ENCODE measurements at regions not wholly inside any gene's neighbourhood (a gene's known extent, or its start where the extent isn't known, plus 50 kb on each side); places are given as distances from the start of the nearest gene placed in this dataset.

DNA sequence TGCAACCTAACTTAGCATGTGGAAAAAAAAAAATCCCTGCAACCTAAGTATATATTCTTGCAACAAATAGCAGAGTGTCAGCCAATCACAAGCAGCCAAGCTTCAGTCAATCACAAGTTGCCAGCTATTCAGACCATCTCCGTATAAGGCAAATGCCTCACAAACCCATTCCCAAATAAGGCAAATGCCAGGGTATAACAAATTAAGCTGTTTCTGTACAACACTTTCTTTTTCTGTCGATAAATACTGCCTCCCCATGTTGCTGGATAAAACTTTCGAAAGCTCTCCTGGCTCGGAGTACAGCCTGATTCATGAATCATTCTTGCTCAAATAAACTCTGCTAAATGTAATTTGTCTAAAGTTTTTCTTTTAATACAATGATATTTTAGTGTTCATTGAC, 460.7 kb upstream of the SMIM31 start:
- TF ChIP-seq, protein P1, sequence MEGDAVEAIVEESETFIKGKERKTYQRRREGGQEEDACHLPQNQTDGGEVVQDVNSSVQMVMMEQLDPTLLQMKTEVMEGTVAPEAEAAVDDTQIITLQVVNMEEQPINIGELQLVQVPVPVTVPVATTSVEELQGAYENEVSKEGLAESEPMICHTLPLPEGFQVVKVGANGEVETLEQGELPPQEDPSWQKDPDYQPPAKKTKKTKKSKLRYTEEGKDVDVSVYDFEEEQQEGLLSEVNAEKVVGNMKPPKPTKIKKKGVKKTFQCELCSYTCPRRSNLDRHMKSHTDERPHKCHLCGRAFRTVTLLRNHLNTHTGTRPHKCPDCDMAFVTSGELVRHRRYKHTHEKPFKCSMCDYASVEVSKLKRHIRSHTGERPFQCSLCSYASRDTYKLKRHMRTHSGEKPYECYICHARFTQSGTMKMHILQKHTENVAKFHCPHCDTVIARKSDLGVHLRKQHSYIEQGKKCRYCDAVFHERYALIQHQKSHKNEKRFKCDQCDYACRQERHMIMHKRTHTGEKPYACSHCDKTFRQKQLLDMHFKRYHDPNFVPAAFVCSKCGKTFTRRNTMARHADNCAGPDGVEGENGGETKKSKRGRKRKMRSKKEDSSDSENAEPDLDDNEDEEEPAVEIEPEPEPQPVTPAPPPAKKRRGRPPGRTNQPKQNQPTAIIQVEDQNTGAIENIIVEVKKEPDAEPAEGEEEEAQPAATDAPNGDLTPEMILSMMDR (IDR thresholded peaks at IDR 0.05), result no peak
- no peaks in the 10 kb centered on the region; the same call in 1 of the 2 replicates for H3K36me3 Mint-ChIP-seq (ENCODE audit: low read depth)
- DNase-seq, result no peak
- H3K9me3 Mint-ChIP-seq, result peaks cover 17% of the 10 kb centered on the region
- H3K27me3 Mint-ChIP-seq (ENCODE audit: insufficient read depth), result no peaks in the 10 kb centered on the region
- H3K27ac Mint-ChIP-seq, result no peak overlapping the region
- no peaks in the 10 kb centered on the region for H3K4me1 Mint-ChIP-seq (ENCODE audit: low read depth)
- H3K4me3 Mint-ChIP-seq, result no peak overlapping the region

DNA sequence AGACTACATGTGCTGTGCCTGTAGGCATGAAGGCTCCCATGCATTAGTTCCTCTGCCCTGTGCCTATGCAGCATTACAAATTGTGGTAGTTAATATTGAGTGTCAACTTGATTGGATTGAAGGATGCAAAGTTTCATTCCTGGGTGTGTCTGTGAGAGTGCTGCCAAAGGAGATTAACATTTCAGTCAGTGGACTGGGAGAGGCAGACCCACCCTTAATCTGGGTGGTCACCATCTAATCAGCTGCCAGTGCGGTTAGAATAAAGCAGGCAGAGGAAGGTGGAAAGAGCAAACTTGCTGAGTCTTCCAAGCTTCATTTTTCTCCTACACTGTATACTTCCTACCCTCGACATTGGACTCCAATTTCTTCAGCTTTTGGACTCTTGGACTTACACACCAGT, 460.2 kb upstream of the SMIM31 start:
- DNase-seq, result no peak
- no peak overlapping the region for H3K4me3 Mint-ChIP-seq
- no peak overlapping the region for H3K27ac Mint-ChIP-seq
- H3K9me3 Mint-ChIP-seq, result peaks cover 16% of the 10 kb centered on the region
- TF ChIP-seq, protein P1 (IDR thresholded peaks at IDR 0.05), result no peak
- no peaks in the 10 kb centered on the region for H3K27me3 Mint-ChIP-seq (ENCODE audit: insufficient read depth)
- no peaks in the 10 kb centered on the region; the same call in 1 of the 2 replicates for H3K36me3 Mint-ChIP-seq (ENCODE audit: low read depth)
- H3K4me1 Mint-ChIP-seq (ENCODE audit: low read depth), result no peaks in the 10 kb centered on the region

DNA sequence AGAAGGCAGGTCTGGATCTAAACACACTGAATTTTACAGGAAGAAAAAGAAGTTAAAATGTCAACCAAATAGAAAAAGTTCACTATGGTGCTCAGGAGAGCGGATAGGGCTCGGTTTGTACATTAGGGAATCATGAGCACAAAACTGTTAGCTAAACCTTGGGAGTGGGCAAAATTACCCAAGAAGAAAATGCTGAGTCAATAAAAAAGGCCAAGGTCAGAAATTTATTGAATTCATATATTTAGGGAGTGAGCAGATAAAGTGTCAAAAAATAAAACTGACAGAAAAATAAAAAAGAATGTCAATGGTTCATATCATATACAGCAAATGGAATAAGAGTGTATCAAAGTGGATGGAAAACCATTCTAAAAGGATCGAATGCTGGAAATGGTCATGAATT, 452.5 kb upstream of the SMIM31 start:
- Mint-ChIP-seq H3K4me1 (ENCODE audit: low read depth) (no peaks in the 10 kb centered on the region), H3K4me3 (no peak overlapping the region), H3K9me3 (peaks cover 21% of the 10 kb centered on the region), H3K27ac (no peak overlapping the region), H3K27me3 (ENCODE audit: insufficient read depth) (no peaks in the 10 kb centered on the region), H3K36me3 (ENCODE audit: low read depth) (no peaks in the 10 kb centered on the region)
- TF ChIP-seq, protein P1 (IDR thresholded peaks at IDR 0.05), result no peak
- no peak for DNase-seq

DNA sequence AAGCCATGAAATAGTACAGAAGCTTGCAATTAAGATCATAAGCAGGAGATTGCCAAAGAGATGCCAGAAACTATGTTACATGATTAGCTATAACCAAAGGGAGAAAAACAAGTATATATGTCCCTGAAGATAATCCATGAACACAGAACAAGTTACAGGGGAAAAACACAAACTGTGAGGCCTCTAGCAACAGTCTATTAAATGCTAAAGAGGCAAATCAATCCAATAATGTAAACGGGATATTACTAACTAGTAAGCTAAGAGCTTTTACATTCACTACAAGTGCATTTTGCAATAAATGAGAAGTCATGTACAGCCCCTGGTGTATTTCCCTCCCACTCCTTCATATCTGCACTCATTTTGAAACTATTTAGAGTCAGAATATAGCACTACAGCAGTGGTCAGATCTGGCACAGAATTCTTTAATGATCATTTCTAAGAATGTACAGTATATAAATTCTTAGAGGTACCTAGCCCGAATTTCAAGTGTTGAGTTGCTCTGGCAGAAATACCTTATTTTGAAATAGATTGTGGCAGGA, 449.8 kb upstream of the SMIM31 start:
- H3K27me3 Mint-ChIP-seq (ENCODE audit: insufficient read depth), result no peaks in the 10 kb centered on the region
- H3K27ac Mint-ChIP-seq, result no peak overlapping the region
- H3K4me1 Mint-ChIP-seq (ENCODE audit: low read depth), result no peaks in the 10 kb centered on the region
- no peaks in the 10 kb centered on the region for H3K36me3 Mint-ChIP-seq (ENCODE audit: low read depth)
- DNase-seq, result no peak
- TF ChIP-seq, protein P1 (IDR thresholded peaks at IDR 0.05), result no peak
- H3K9me3 Mint-ChIP-seq, result peaks cover 42% of the 10 kb centered on the region
- H3K4me3 Mint-ChIP-seq, result no peak overlapping the region

- no peaks in the 10 kb centered on the region for H3K4me1 Mint-ChIP-seq (ENCODE audit: low read depth)
- H3K27me3 Mint-ChIP-seq (ENCODE audit: insufficient read depth), result no peaks in the 10 kb centered on the region
- H3K36me3 Mint-ChIP-seq (ENCODE audit: low read depth), result no peaks in the 10 kb centered on the region
- H3K9me3 Mint-ChIP-seq, result peaks cover 44% of the 10 kb centered on the region
- DNase-seq, result no peak
- no peak overlapping the region for H3K27ac Mint-ChIP-seq
- TF ChIP-seq, protein P1 (IDR thresholded peaks at IDR 0.05), result no peak
- H3K4me3 Mint-ChIP-seq, result no peak overlapping the region
Observed at GRCh38 chr4:164304861-164305260, 449.1 kb upstream of the SMIM31 start.

GRCh38 chr4:164307262-164307661, 446.7 kb upstream of the SMIM31 start:
- TF ChIP-seq, protein P1 (IDR thresholded peaks at IDR 0.05), result no peak
- H3K27ac Mint-ChIP-seq, result no peak overlapping the region
- H3K9me3 Mint-ChIP-seq, result peaks cover 34% of the 10 kb centered on the region
- no peak for DNase-seq
- no peaks in the 10 kb centered on the region for H3K36me3 Mint-ChIP-seq (ENCODE audit: low read depth)
- H3K27me3 Mint-ChIP-seq (ENCODE audit: insufficient read depth), result no peaks in the 10 kb centered on the region
- H3K4me3 Mint-ChIP-seq, result no peak overlapping the region
- H3K4me1 Mint-ChIP-seq (ENCODE audit: low read depth), result no peaks in the 10 kb centered on the region
